GM10248 (cell line): ENCODE measurements at regions not wholly inside any gene's neighbourhood (a gene's known extent, or its start where the extent isn't known, plus 50 kb on each side); places are given as distances from the start of the nearest gene placed in this dataset.

Experiments used
- CTCF ChIA-PET: fragments of 300-600 bp; sonication (Branson Sonifier 250); formaldehyde crosslinking; extraction: SDS; loops from one replicate; lab custom pipeline; 2021; ENCODE audit warnings: antibody characterized with exemption; lab: Yijun Ruan, JAX
- POLR2A ChIA-PET: fragments of 350-650 bp; sonication (Branson Sonifier 250); formaldehyde crosslinking; extraction: SDS; loops from one replicate; lab custom pipeline; 2020; ENCODE audit warnings: antibody characterized with exemption; lab: Yijun Ruan, JAX
- DNase-seq: peaks from one replicate; pipeline ENCODE4 v3.0.0; 2012; ENCODE audit errors: extremely low spot score
- TF ChIP-seq, protein P1 (sequence below): IDR thresholded peaks from 2 replicates; pipeline ENCODE4 v1.5.1; 2012; ENCODE audit warnings: mild to moderate bottlenecking, low read depth; ENCODE audit errors: extremely low read depth, missing control alignments, control extremely low read depth

DNA sequence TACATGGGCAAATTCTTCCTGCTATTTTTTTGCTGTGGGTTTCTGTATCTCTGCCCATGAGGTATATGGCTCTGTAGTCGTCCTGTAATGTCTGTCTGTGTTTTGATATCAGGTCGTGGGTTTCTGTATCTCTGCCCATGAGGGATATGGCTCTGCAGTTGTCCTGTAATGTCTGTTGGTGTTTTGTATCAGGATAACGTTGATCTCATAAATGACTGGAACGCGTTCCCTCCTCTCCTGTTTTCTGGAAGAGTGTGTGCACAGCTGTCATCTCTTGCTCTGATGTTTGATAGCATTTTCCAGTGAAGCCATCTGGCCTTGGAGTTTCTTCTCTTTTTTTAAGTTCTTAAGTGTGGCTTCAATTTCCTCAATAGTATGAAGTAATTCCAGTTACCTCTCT is 57.2 kb downstream of the SOX1 start:
- no peak for DNase-seq
- CTCF ChIA-PET = no interaction called here
- TF ChIP-seq, protein P1, sequence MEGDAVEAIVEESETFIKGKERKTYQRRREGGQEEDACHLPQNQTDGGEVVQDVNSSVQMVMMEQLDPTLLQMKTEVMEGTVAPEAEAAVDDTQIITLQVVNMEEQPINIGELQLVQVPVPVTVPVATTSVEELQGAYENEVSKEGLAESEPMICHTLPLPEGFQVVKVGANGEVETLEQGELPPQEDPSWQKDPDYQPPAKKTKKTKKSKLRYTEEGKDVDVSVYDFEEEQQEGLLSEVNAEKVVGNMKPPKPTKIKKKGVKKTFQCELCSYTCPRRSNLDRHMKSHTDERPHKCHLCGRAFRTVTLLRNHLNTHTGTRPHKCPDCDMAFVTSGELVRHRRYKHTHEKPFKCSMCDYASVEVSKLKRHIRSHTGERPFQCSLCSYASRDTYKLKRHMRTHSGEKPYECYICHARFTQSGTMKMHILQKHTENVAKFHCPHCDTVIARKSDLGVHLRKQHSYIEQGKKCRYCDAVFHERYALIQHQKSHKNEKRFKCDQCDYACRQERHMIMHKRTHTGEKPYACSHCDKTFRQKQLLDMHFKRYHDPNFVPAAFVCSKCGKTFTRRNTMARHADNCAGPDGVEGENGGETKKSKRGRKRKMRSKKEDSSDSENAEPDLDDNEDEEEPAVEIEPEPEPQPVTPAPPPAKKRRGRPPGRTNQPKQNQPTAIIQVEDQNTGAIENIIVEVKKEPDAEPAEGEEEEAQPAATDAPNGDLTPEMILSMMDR = no peak
- POLR2A ChIA-PET = no interaction called here

DNA sequence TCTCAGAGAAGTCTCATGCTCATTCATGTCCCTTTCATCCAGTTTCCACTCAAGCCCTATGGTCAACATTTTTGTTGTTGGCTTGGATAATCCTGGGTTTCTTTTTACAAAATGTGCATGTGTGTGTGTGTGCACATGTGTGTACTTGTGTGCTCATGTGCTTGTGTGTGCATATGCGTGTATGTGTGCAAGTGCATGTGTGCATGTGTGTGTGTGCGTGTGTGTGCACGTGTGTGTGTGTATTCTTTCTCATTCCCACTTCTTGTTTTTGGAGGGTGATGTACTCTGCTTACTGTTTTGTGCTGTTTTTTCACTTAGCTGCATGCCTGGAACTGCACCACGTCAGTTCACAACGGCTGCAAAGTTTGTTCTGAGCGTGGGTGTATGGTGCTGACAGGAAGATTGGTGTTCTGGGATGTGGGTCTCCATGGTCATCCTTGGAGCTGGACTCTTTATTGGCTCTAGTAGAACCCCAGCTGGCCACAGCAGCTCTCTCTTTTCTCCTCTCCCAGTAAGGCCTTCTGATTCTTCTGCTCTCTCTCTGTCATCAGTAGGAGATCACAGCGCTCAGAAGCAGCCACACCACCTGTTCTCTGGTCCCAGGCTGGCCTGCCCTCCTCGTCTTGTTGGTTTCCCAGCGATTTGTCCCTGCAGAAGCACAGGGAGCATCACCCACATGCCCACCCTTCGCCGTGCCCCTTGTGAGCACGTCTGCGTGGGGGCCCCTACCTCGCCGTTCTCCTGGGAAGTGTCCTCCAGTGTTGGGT is 60.8 kb downstream of the SOX1 start:
- DNase-seq = no peak
- POLR2A ChIA-PET = no interaction called here
- CTCF ChIA-PET = no interaction called here
- TF ChIP-seq, protein P1 = no peak

DNA sequence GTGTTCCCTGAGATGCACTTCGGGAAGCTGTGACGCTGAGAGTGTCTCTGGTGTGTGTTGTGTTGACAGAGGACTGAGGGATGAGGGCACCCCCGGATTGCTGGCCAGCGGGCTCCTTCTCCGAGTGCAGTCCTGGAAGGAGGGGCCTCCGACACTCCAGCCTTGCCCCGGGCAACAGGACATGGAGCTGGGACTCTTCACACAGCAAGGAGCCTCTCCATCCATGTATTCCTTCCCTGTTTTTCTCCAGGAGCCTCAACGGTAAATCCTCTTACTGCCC is 61.3 kb downstream of the SOX1 start:
- DNase-seq = no peak
- POLR2A ChIA-PET = no interaction called here

DNA sequence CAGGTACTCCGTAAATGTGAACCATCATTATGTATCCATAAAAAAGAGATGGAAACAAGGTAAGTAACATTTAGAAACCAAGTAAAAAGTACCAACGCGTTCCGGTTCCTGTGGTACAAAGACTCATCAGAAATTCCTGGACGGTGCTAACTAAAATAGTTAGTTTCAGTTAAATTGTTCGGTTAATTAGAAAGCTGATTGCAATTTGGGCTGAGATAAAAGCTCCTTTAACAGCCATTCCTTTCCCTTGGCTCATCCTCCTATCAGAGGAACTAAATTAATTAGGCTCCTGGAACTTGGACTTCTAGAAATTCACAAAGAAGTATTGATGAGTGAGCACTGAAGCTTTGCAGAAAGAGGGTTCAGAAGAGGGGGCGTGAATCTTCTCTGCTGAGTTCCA is 63.5 kb downstream of the SOX1 start:
- DNase-seq = no peak
- TF ChIP-seq, protein P1 = no peak
- ChIA-PET POLR2A (no interaction called here), CTCF (interaction anchor here (0.7 kb wide), 1 partner anchor 19 kb away, joined by 3 read pairs; no protein-coding TSS in a partner anchor)

More for the DNA sequence above, 61.3 kb downstream of the SOX1 start:
- TF ChIP-seq, protein P1 = no peak
- CTCF ChIA-PET = no interaction called here

DNA sequence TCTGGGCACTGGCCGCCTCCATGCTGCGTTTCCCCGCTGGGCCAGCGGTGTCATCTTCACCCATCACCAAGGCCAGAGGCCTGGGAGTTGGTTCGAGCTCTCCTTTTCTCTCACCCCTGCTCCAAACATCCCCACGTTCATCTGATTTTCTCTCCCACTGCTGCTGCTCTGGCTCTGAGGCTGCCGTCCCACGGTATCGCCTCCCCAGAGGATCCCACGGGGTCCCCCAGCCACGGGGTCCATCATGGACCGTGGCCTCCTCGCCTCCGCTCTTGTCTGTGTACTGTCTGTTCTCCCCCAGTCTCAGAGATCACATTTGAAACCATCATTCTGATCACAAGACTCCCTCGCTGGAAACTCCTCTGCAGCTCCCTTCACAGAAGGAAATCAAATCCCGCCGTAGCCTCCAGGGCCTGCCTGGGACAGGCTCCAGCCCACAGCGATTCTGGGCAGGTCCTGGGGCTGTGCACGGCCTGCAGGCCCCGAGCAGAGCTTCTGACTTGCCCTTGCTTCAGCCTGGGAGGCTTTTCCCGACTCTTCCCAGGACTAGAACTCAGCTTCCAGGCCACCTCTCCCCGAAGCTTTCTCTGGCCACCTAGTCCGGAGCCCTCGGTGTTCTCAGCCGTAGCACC is 64.2 kb downstream of the SOX1 start:
- no peak for DNase-seq
- CTCF ChIA-PET = interaction anchor here (0.7 kb wide), 1 partner anchor 20 kb away, joined by 3 read pairs; no protein-coding TSS in a partner anchor
- TF ChIP-seq, protein P1 = no peak
- POLR2A ChIA-PET = no interaction called here

DNA sequence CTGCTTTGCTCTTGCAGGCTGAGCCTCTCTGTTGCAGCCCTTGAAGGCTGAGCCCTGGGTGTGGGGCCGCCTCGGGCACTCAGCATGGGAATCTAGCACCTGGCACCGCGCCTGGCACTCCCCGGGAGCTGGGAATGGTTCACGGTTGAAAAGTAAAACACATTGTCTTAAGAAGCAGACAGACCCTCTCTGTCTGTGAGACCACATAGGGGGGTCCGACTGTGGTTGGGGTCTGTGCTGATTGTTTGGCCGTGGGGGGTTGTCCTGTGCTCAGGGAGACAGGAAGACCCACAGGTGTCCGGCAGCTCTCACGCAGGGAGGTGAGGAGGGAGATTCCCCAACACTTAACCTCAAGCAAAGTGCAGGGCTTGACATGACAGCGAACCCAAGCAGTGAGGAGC is 64.8 kb downstream of the SOX1 start:
- TF ChIP-seq, protein P1 = no peak
- DNase-seq = no peak
- POLR2A ChIA-PET = no interaction called here
- CTCF ChIA-PET = no interaction called here

DNA sequence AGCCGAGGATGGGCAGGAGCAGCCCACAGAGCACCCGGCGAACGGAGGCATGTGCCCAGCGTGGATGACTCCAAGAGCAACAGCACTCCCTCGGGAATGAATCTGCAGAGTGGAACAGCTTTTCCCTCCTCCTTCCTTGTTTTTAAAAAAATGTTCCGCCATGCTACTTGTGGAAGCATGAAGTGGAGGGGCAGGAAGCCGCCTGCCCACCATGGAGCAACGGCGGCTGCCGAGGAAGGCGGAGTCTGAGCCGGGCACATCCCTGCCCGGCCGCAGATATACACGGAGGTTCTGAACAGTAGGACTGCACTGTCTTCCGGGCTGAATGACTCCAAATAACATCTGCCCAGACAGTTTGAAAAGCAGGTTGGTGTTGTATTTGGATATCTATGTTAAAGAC is 65.2 kb downstream of the SOX1 start:
- ChIA-PET POLR2A (no interaction called here), CTCF (no interaction called here)
- TF ChIP-seq, protein P1 = no peak
- no peak for DNase-seq
